OCI-LY1 (cell line): ENCODE measurements at regions not wholly inside any gene's neighbourhood (a gene's known extent, or its start where the extent isn't known, plus 50 kb on each side); places are given as distances from the start of the nearest gene placed in this dataset.

Experiments
- H2AFZ ChIP-seq: fragments of 200-600 bp; sonication (generic), shearing (Covaris generic); 2 replicates; pipeline ENCODE4 v1.6.0; 2014; ENCODE audit warnings: antibody characterized with exemption, mild to moderate bottlenecking, low read length
- H3F3A ChIP-seq: fragments of 200-600 bp; sonication (generic), shearing (Covaris generic); 2 replicates; pipeline ENCODE4 v1.6.0; 2014; ENCODE audit warnings: mild to moderate bottlenecking, antibody characterized with exemption, low read length, moderate library complexity; ENCODE audit not compliant: insufficient read depth
- H3K27ac ChIP-seq: fragments of 200-600 bp; sonication (generic); 2 replicates; pipeline ENCODE4 v1.5.1; 2014; ENCODE audit warnings: low read length, mixed run types, mild to moderate bottlenecking, low read depth; ENCODE audit not compliant: poor library complexity, severe bottlenecking
- H3K27me3 ChIP-seq: fragments of 200-600 bp; sonication (generic); 2 replicates; pipeline ENCODE4 v1.6.0; 2014; ENCODE audit warnings: antibody characterized with exemption, mild to moderate bottlenecking, low read length, moderate library complexity; ENCODE audit not compliant: insufficient read depth
- H3K36me3 ChIP-seq: fragments of 200-600 bp; sonication (generic); 2 replicates; pipeline ENCODE4 v1.6.1; 2014; ENCODE audit warnings: mild to moderate bottlenecking, antibody characterized with exemption, low read length, moderate library complexity, mixed read lengths; ENCODE audit not compliant: insufficient read depth
- H3K4me1 ChIP-seq: fragments of 200-600 bp; sonication (generic); 2 replicates; pipeline ENCODE4 v1.5.1; 2014; ENCODE audit warnings: mild to moderate bottlenecking, low read length, moderate library complexity; ENCODE audit not compliant: insufficient read depth, severe bottlenecking
- H3K4me2 ChIP-seq: fragments of 200-600 bp; sonication (generic), shearing (Covaris generic); 2 replicates; pipeline ENCODE4 v1.6.1; 2014; ENCODE audit warnings: low read length
- H3K4me3 ChIP-seq: fragments of 200-600 bp; sonication (generic); 2 replicates; pipeline ENCODE4 v1.5.1; 2014; ENCODE audit warnings: low read length, low read depth, mild to moderate bottlenecking, mixed read lengths; ENCODE audit not compliant: poor library complexity, severe bottlenecking
- H3K79me2 ChIP-seq: fragments of 200-600 bp; shearing (Covaris generic); 2 replicates; pipeline ENCODE4 v1.6.1; 2016; ENCODE audit warnings: mixed run types, low read length, mixed read lengths; ENCODE audit not compliant: insufficient read depth
- H3K9ac ChIP-seq: fragments of 200-600 bp; sonication (generic), shearing (Covaris generic); 2 replicates; pipeline ENCODE4 v1.6.1; 2014; ENCODE audit warnings: mild to moderate bottlenecking, low read length, mixed read lengths
- H3K9me2 ChIP-seq: fragments of 200-600 bp; sonication (generic), shearing (Covaris generic); 2 replicates; pipeline ENCODE4 v1.6.1; 2014; ENCODE audit warnings: low read depth, mild to moderate bottlenecking, low read length, mixed read lengths
- H3K9me3 ChIP-seq: fragments of 200-600 bp; shearing (Covaris generic); 2 replicates; pipeline ENCODE4 v1.6.1; 2014; ENCODE audit warnings: low read length, mixed read lengths
- H4K20me1 ChIP-seq: fragments of 200-600 bp; sonication (generic), shearing (Covaris generic); 2 replicates; pipeline ENCODE4 v1.6.0; 2016; ENCODE audit warnings: mild to moderate bottlenecking, low read length; ENCODE audit not compliant: insufficient read depth
- CTCF ChIP-seq: fragments of 200-600 bp; sonication (generic), shearing (Covaris generic); IDR thresholded peaks from 2 replicates; pipeline ENCODE4 v1.5.1; 2017; ENCODE audit warnings: mild to moderate bottlenecking, antibody characterized with exemption, low read length, moderate library complexity, mixed read lengths
- EZH2 ChIP-seq: fragments of 200-600 bp; sonication (generic), shearing (Covaris generic); IDR thresholded peaks from 2 replicates; pipeline ENCODE4 v1.8.0; 2017; ENCODE audit warnings: borderline replicate concordance, mixed run types, mild to moderate bottlenecking, antibody characterized with exemption, low read length, moderate library complexity, mixed read lengths

GRCh38 chr3:117235304-117235703 is 525.7 kb downstream of the TUSC7 start:
- no peaks in the 10 kb centered on the region for H3K9me3 ChIP-seq
- no peak overlapping the region for H3K4me2 ChIP-seq
- no peaks in the 10 kb centered on the region for H3K27me3 ChIP-seq
- TF ChIP-seq CTCF (no peak), EZH2 (no peak)
- H3K27ac ChIP-seq: no peak overlapping the region
- no peaks in the 10 kb centered on the region for H3F3A ChIP-seq
- H3K4me3 ChIP-seq: no peak overlapping the region
- H3K79me2 ChIP-seq: no peaks in the 10 kb centered on the region
- H3K9me2 ChIP-seq: no peaks in the 10 kb centered on the region
- H3K4me1 ChIP-seq: no peaks in the 10 kb centered on the region
- H3K36me3 ChIP-seq: no peaks in the 10 kb centered on the region
- H2AFZ ChIP-seq: no peak overlapping the region
- H4K20me1 ChIP-seq: no peaks in the 10 kb centered on the region
- no peak overlapping the region for H3K9ac ChIP-seq

- TF ChIP-seq EZH2 (no peak), CTCF (no peak)
Observed at GRCh38 chr3:117238806-117239205, 529.2 kb downstream of the TUSC7 start.

GRCh38 chr3:117243657-117244056 is 534.1 kb downstream of the TUSC7 start:
- no peaks in the 10 kb centered on the region for H3K9me2 ChIP-seq
- no peak for TF ChIP-seq EZH2
- H3K27me3 ChIP-seq: no peaks in the 10 kb centered on the region
- no peaks in the 10 kb centered on the region for H4K20me1 ChIP-seq
- H3K27ac ChIP-seq: no peak overlapping the region
- no peak overlapping the region for H3K9ac ChIP-seq
- H3K4me1 ChIP-seq: no peaks in the 10 kb centered on the region
- no peaks in the 10 kb centered on the region for H3K79me2 ChIP-seq
- no peak overlapping the region for H2AFZ ChIP-seq
- H3K36me3 ChIP-seq: no peaks in the 10 kb centered on the region
- H3K4me3 ChIP-seq: no peak overlapping the region
- no peak overlapping the region for H3K4me2 ChIP-seq
- H3K9me3 ChIP-seq: no peaks in the 10 kb centered on the region
- no peaks in the 10 kb centered on the region for H3F3A ChIP-seq

More at GRCh38 chr3:117238806-117239205, 529.2 kb downstream of the TUSC7 start:
- H3K27ac ChIP-seq: no peak overlapping the region
- no peaks in the 10 kb centered on the region for H3K9me2 ChIP-seq
- H3K9ac ChIP-seq: no peak overlapping the region
- H2AFZ ChIP-seq: no peak overlapping the region
- no peaks in the 10 kb centered on the region for H4K20me1 ChIP-seq
- H3K79me2 ChIP-seq: no peaks in the 10 kb centered on the region
- H3K4me1 ChIP-seq: no peaks in the 10 kb centered on the region
- H3F3A ChIP-seq: no peaks in the 10 kb centered on the region
- no peak overlapping the region for H3K4me3 ChIP-seq
- no peaks in the 10 kb centered on the region for H3K27me3 ChIP-seq
- no peaks in the 10 kb centered on the region for H3K9me3 ChIP-seq
- H3K4me2 ChIP-seq: no peak overlapping the region
- H3K36me3 ChIP-seq: no peaks in the 10 kb centered on the region

GRCh38 chr3:117246771-117247555 is 537.4 kb downstream of the TUSC7 start:
- no peaks in the 10 kb centered on the region for H3K79me2 ChIP-seq
- H3F3A ChIP-seq: no peaks in the 10 kb centered on the region
- H4K20me1 ChIP-seq: no peaks in the 10 kb centered on the region
- H3K27me3 ChIP-seq: no peaks in the 10 kb centered on the region
- H2AFZ ChIP-seq: no peak overlapping the region
- H3K9me2 ChIP-seq: no peaks in the 10 kb centered on the region
- no peaks in the 10 kb centered on the region for H3K9me3 ChIP-seq
- TF ChIP-seq EZH2: no peak
- no peak for TF ChIP-seq CTCF
- H3K4me3 ChIP-seq: no peak overlapping the region
- H3K9ac ChIP-seq: no peak overlapping the region
- no peaks in the 10 kb centered on the region for H3K4me1 ChIP-seq
- no peaks in the 10 kb centered on the region for H3K36me3 ChIP-seq
- H3K4me2 ChIP-seq: no peak overlapping the region
- no peak overlapping the region for H3K27ac ChIP-seq
